ENCODE measurements at regions not wholly inside any gene's neighbourhood (a gene's known extent, or its start where the extent isn't known, plus 50 kb on each side); places are given as distances from the start of the nearest gene placed in this dataset.

- TF ChIP-seq YY1 (IDR thresholded peaks at IDR 0.05; ENCODE audit: insufficient read depth, insufficient read length) (no peak), SUZ12 (IDR thresholded peaks at IDR 0.05; ENCODE audit: extremely low read depth, insufficient read depth, insufficient read length) (no peak), ZNF274 (IDR thresholded peaks at IDR 0.05; ENCODE audit: low read depth, low read length) (no peak)
Measured at GRCh38 chr12:84723988-84724387, 188.6 kb downstream of the SLC6A15 start.
